NCI-H2196 treated with DMSO at 0.1 percent for 48 hours (cell line): ENCODE measurements at regions not wholly inside any gene's neighbourhood (a gene's known extent, or its start where the extent isn't known, plus 50 kb on each side); places are given as distances from the start of the nearest gene placed in this dataset.

ENCODE experiments used
- DNase-seq: peaks from one replicate; lab custom pipeline; 2025; ENCODE audit not compliant: unreplicated experiment; lab: John Stamatoyannopoulos, UW

DNA sequence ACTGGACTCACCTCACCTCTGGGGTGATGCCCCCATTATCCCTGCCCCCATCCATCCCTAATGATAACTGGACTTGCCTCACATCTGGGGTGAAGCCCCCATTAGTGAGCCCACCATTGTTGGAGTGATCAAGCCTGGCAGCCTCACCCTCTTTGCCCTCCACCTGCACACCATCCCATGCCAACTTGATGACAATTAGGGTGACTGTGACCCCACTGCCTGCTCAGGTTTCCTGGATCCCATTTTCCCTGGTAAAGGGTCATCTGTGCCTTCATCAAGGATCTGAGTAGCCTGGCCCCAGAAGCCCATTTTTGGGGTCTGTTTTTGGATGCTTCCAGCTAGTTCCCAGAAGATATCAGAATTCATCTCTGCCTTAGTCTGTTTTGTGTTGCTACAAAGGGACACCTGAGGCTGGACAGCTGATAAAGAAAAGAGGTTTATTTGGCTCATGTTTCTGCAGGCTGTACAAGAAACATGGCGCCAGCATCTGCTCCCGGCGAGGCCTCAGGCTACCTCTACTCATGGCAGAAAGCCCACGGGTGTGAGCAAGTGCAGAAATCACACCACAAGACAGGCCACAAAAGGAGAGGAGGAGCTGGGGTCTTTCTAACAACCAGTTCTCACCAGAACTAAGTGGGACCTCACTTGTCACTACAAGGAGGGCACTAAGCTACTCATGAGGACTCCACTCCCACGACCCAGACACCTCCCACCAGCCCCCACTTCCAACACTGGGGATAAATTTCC lies 196.4 kb upstream of the TWIST2 start:
- no peak for DNase-seq

DNA sequence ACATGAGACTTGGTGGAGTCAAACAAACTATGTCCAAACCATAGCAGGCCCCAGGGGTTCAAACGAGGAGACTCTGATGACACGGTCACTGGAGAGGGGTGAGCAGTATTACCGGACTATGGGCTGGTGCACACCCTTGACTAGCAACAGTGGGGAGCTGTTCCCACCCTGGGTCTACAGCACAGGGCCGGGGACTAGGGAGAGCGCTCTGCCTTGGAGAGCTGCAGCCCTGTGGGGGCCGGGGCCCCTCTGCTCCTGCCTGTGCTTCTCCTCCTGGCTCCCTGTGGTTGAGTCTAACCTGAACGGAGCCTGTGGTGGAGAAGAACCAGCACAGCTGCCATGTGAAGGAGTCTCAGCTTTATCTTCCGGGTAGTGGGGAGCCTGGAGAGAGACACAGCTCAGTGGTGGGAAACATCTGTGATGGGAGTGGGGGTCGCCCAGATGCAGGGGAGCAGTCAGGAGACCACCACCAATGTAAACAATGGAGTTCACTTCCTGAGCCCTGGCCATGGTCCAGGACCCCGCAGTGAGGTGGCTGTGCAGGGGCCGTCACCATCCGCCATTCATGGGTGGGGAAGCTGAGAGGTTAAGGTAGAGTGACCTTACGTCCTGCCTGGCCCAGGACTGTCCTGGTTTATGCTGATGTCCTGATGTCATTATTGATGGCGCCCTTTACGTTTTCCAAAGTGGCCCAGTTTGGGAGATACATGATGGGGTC lies 195.7 kb upstream of the TWIST2 start:
- DNase-seq: no peak

DNA sequence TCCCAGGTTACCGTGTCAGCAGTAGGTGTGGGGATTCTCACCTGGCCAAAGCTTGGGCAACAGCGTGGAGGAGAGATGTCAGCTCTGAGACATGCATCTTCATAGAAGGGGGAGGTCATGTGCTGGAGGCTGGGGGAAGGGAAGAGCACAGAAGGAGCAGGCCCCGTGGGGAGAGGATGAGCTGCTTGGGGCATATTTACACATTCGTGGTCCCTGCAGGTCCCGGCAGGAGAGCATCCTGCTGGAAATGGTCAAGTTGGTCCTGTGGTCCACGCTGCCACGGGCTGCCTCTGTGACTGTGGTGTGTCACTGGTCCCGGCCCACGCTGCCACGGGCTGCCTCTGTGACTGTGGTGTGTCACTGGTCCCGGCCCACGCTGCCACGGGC lies 195.1 kb upstream of the TWIST2 start:
- no peak for DNase-seq

DNA sequence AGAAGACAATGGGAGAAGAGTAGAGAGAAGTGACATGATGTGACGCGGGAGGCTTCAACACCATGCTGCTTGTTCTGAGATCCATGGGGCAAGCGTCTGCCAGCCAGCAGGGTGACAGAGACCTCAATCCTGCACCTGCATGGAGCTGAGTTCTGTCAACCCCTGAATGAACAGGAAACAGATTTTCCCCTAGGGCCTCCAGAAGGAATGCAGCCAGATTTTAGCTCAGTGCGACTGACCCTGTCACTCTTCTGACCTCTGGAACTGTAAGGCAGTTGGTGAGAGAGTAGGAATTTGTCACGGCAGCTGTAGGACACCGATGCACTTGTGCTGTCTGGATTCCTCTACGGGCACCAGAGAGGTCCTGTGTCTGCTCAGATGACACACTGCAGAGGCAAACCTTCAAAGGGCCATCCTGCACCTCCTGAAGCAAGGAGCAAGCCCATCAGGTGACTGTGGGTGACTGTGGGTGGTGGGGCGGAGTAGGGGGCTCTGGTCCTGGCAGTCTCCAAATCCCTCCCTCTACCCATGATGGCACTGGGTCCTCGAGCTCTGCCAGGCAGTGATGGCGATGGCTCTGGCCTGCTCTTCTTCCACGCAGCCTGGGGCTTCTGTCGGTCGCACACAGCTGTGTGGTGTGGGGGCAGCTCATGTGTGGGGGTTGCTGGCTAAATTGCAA lies 194.3 kb upstream of the TWIST2 start:
- no peak for DNase-seq

DNA sequence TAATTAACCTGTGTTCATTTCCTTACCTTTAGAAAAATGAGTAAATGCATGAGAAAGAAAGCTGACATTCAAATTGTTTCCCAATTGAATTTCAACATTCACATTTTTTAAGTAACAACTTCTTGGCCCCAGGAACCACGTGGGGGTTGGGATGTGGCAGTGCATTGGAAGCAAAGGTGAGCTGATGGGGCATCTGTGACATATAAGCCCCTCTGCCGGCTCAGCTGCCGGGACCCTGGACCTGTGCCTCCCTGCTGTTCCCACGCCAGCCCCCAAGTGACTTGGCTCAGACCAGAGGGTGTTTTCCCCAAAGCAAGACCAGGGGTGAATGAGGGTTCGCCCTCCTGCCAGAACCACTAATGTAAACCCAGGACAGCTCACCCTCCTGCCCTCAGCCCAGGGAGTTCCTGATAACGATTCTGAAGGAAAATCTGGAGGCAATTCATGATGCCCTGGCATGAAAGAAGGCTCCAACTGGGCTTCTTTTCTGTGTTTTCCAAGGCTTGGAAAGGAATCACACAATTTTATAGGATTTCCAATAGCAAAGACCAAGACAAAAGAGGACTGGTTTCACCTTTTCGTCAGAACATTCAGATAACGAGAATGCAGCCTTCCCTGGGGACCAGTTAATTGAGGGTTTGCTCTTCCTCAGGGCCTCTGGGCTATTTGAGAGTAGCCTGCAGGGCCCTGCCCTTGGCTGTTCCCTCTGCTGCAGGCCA lies 193.2 kb upstream of the TWIST2 start:
- no peak for DNase-seq

DNA sequence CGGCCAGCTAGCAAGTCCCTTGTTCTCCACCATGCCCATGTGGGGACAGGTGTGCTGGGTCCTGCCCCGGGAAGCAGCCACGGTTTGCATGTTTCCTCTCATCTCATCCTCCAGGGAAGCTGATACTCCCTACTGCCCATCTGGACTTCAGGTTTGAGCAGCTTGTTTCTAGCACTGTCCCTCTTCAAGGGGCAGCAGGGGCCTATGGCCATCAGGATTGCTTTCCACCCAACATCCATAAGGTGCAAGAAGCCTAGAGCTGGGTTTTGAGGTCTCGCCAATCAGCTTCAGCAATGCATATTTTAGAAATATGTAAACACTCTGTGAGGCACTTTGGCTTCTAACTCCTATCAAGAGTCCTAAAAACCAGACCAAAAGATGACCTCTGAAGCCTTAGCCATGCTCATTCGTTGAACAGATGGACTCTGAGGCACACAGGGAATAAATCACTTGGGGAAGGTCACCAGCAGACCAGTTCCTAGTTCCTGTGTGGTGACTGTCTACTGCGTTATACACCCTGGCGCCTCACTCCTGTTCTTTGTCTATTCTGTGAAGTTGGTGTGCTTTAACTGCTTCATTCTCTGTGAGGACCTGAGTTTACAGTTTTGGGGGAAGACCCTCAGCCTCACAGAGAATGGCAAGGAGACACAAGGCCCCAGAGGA lies 192.6 kb upstream of the TWIST2 start:
- DNase-seq: no peak

DNA sequence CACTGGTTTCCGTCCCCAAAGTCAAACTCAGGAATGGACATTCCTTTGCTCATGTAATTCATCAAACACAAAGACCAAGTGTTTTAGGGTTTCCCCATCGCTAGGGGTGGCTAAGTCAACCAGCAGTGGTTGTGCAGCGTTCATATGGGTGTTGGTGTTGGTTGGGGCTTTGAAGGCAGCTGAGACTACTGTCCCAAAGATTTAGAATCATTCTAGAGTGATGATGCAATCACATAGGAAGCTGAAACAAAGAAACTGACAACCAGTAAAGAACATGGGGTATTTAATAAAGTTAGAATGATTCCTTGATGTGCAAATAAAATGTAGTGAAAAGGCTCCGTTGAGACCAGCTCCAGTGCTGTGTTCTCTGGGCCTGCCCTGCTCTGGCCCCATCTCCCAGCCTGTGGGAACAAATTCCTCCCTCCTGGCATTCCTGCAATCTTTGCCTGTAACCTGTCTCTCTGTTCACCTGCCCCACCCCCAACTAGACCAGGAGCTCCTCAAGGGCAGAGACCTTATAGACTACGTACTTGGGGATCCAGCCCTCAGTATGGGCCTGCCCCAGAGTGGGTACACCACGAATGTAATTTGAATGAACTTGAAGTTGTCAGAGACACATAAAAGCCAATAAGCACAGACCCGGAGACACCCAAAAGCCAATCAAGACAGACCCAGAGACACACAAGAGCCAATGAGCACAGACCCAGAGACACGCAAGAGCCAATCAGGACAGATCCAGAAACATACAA lies 191.7 kb upstream of the TWIST2 start:
- DNase-seq: no peak

DNA sequence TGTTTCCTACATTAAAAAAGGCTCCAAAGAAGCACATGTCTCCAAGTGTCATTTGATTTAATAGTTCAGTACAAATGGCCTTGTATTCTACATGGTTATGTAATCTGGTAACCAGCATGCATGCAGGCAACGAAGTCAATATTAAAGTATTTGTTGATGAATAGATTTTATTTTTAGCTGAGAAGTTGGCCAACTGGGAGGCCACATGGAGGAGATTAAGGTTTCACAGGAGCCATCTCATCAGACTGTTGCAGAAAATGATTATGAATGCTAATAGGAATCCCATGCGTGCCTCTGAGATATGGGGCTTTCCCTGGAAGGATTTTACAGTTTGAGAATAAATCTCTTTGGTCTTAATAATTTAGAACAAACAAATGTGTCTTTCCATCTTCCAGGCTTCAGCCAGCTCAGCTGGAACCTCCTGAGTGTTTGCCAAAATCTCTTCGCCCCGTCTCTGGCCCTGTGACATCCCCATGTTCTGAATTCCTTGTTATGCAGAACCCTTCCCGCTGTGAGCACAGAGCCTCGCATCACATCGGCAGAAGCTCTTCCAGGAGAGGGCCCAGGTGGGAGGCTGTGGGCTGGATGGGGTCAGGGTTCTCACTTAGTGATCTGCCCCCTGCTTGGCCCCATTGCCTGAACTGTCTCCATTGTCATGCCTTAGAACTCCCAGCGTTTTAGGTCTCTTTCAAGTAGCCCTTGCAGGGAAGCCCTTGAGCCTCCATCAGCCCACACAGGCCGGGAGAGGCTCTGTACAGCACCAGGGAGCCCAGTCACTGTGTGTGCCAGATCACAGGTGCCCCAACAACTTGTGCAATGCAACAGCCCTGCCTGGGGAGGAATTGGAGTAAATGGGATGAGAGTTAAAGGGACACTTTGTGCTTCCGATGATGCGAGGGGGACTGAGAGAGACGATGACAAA lies 190.5 kb upstream of the TWIST2 start:
- no peak for DNase-seq

DNA sequence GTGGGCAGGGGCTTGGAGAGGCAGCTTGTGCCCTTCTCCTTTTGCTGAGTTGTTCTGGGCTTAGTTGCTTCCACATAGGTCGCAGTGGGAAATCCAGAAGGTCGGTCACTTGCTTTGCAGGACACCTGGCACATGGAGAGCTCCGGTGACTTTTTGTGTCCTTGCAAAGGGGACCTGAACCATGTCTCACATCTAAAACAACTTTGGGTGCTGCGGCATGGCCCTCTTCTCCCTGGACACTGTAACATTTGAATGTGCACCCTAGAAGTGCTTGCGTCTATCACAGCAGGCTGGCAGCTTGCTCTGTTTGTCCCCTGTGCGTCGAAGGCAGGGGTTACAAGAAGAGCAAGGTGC lies 189.9 kb upstream of the TWIST2 start:
- DNase-seq: no peak

DNA sequence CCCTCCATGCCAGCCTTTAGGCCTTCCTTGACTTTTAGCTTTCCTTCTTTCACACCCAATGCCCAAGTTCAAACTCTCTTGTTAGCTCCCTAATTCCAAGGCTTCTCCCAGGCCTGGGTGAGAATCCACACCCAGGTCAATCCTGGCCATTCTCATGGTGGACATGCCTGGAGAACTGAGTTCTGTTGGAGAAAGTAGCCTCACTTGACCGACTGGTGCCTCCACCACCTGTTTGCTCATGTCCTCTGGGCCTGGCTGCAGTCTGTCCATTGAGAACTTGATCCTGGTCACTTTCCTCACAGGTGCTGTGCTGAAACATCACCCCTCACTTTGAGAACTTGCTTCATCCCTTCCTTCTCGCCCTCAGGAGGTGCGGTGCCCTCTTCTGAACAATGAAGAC lies 189.1 kb upstream of the TWIST2 start:
- DNase-seq: no peak

DNA sequence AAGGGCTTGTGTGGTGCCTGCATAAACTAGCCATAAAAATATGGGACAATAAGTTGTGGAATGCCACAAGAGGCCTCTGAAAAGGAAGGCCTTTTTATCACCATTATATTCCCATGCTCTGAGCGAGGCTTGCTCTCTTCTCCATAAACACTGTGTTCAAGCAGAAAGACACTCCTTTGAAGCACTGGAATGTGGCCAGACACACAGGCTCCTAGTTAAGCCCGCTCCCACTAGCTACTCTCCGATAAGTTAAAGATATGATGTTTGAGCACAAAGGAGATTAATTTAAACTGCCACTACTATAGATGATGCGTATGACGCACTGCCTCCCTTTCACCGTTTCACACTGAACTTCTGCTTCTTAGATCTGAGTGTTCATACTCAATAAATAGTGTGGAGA lies 188.7 kb upstream of the TWIST2 start:
- DNase-seq: no peak

DNA sequence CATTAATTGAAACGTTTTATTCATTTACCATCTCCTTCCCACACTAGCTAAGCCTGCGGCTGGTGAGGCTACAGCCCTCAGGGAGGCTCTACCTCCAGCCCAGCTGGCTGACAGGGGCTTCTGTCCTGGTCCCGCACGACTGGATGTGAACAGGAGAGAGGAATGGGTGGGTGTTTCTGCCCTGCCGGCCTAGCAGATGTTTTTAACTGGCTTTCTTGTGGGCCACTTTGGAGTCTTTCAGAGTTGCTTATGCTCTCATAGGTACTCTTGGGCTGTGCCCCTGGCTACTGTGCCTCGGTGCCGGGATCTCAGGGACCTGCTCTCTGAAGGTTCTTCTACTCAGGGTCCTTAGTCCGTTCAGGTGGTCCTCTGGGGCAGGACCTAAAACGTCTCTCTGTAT lies 184.3 kb upstream of the TWIST2 start:
- no peak for DNase-seq

DNA sequence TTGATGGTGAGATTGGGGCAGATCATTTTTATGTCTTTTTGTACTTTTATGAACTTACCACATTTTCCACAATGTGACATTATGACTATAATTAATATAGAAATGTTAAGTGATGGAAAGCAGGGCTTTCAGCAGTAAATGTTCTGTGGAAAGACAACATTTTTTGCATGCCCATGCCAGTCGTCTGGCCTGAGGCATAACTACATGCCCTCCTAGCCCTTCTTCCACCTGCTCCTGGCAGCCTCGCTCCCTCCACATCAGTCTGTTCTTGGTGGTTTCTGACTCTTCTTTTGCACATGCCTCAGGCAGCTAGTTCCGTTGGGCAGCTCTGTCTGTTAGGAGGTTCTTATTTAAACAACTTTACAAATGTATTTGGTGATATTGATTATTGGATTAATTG lies 182.0 kb upstream of the TWIST2 start:
- no peak for DNase-seq

DNA sequence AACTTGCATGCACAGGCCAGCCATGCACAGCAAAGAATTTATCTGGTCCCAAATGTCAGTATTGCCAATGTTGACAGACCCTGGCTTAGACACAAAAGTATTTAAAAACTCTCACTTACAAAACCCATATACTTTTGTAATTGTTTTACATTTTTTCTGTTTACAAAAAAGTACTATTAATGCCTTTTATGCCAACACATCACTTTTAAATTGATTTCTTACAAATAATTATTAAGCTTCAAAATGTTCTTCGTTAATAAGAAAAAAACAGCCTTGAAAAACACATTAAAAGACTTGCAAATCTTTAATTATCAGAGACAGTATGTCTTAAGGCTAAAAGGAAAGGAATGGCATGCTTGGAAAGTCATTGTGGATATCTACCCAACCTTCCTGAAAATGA lies 181.3 kb upstream of the TWIST2 start:
- DNase-seq: no peak

DNA sequence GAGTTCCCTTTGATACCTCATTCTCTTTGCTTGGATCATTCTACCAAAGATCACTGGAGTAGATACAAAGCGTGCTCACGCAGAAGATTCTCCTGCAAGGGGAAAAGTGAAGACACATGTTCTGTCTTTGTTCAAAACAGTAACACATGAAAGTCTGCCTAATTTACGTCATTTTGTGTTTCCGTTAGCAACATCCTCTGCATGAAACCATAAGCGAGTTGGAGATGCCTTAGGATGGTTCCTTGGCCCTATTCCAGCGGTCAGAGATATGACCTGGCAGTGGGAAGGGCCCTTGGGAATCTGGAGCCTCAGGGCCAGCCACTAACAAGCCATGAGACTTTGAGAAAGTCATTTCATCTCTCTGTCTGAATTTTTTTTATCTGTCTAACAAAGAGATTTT lies 180.9 kb upstream of the TWIST2 start:
- no peak for DNase-seq

DNA sequence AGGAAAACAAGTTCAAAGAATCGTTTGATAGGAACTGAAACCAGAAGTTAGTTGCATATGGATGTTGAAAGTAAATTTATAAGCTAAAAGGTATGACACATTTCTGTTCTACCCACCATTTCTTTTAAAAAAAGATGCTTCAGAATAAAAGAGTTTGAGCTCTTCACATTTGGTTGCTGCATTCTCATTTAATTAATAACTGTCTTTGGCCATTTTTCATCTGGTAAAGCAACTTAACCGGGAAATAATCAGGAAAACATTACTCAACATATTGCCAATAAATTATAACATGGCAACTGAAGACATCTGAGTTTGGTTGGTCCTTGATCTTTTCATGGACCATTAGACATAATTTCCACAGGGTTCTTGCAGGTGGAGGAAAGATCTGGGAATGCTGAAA lies 180.2 kb upstream of the TWIST2 start:
- no peak for DNase-seq

DNA sequence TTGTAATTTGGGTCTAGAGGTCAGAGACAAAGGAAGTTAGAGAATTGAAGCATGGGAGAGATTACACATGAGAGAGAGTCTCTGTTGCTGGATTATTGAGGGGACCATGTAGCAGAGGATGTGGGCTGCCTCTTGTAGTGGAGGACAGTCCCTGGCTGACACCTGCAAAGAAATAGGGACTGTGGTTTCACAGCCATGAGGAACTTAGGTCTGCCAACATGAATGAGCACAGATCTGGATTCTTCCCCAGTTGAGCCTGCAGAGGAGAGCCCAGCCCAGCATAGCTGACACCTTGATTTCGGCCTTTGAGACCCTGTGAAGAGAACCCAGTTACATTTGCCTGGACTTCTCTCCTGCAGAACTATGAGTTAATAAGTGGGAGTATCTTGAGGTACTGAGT lies 179.5 kb upstream of the TWIST2 start:
- DNase-seq: no peak

DNA sequence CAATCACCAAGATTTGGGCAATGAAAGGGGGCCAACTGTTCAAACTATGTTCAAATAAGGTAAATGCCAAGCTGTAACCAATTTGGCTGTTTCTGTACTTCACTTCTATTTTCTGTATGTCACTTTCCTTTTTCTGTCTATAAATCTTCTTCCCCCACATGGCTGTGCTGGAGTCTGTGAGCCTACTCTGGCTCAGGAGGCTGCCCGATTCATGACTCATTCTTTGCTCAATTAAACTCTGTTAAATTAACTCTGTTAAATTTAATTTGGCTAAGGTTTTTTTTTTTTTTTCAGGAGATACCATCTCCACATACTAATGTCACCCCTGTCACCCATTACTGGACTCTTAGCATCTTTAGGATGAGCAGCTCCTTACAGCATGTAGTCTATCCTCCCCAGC lies 178.8 kb upstream of the TWIST2 start:
- DNase-seq: no peak

DNA sequence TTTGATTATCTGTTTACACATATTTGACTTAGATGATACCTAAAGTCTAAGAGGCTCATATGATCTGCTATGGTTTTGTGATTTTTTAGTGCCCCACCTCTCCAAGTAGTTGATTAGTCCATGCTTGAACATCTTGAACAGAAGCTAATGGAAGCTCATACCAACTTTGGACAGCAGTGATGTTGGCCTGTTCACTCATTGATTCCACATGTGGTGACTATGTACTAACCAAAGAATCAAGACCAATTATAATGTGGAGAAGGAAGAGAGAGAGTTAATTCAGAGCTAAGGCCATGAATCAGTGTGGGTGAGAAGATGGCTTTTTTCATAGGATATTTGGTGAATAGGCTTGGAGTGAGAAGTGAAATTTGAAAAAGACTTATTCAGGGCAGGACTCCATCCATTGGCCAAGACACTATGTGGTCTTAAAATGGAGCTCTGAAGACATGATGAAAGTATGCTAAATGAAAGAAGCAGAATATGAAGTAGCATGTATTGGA lies 178.3 kb upstream of the TWIST2 start:
- DNase-seq: no peak
